ENCODE measurements at regions not wholly inside any gene's neighbourhood (a gene's known extent, or its start where the extent isn't known, plus 50 kb on each side); places are given as distances from the start of the nearest gene placed in this dataset.

GRCh38 chr20:60935971-60936370 is 316.1 kb upstream of the CDH4 start:
- H2AK5ac ChIP-seq (ENCODE audit: low read depth, low read length): no peak overlapping the region
- POLR2A ChIA-PET (ENCODE audit: unreplicated experiment): no interaction called here
- TF ChIP-seq CTCF (conservative IDR thresholded peaks at IDR 0.05; ENCODE audit: low read depth, low read length) (no peak), MAZ (IDR thresholded peaks at IDR 0.05; ENCODE audit: borderline replicate concordance, low read depth, low read length) (no peak), NFE2L2 (IDR thresholded peaks at IDR 0.05; ENCODE audit: low read depth, low read length) (no peak), BHLHE40 (IDR thresholded peaks at IDR 0.05; ENCODE audit: low read depth, low read length) (no peak), CHD1 (IDR thresholded peaks at IDR 0.05; ENCODE audit: low read depth, low read length) (no peak)
- no peaks in the 10 kb centered on the region for H3K4me1 ChIP-seq (ENCODE audit: control insufficient read depth, insufficient read depth, low read length)
- intact Hi-C loops (cut with micrococcal nuclease) (no loop called here), in situ Hi-C loops (cut with MboI; ENCODE audit: low sequenced_read_pairs) (no loop called here), dilution Hi-C loops (cut with HindIII; ENCODE audit: low sequenced_read_pairs, unreplicated experiment) (no loop called here)
- H3K56ac ChIP-seq (ENCODE audit: extremely low read depth, insufficient read depth, low read length): no peak overlapping the region
- DNase-seq (no peak), ATAC-seq (ENCODE audit: low read depth) (no peak)
- H4K91ac ChIP-seq (ENCODE audit: insufficient read depth, low read depth, low read length): no peak overlapping the region
- BruUV-seq (replicated peaks): no TSS peak
- no peak overlapping the region for H2BK20ac ChIP-seq (ENCODE audit: low read depth, low read length)
- no peak overlapping the region for H2AFZ ChIP-seq (replicated peaks; ENCODE audit: low read length, poor library complexity)
- WGBS, 2 experiments (ENCODE audit: extremely low coverage in 2 of 2, insufficient read length in 1 of 2): no CpG with 5 or more reads among the region's 8 CpGs
- no peak overlapping the region for H3K23ac ChIP-seq (ENCODE audit: low read depth, low read length)
- no peak overlapping the region for H3K4me3 ChIP-seq (ENCODE audit: insufficient read depth, low read depth, low read length)
- no peak overlapping the region for H3K4ac ChIP-seq (ENCODE audit: low read depth, low read length)
- no peaks in the 10 kb centered on the region for H4K20me1 ChIP-seq (ENCODE audit: insufficient read depth, low read length)
- H3K9me1 ChIP-seq (ENCODE audit: insufficient read depth, low read length): no peaks in the 10 kb centered on the region
- no peaks in the 10 kb centered on the region for H3K79me1 ChIP-seq (ENCODE audit: low read depth in 1 of 2, low read length in 2 of 2)
- no peak overlapping the region for H3K9ac ChIP-seq (ENCODE audit: low read depth, low read length)
- no peak overlapping the region for H2BK5ac ChIP-seq (ENCODE audit: low read depth, low read length, poor library complexity, severe bottlenecking)
- H2AK9ac ChIP-seq (replicated peaks; ENCODE audit: low read depth, low read length, poor library complexity): no peak overlapping the region
- no peak overlapping the region for H2BK120ac ChIP-seq (ENCODE audit: low read depth, low read length)
- no peak overlapping the region for H3K18ac ChIP-seq (ENCODE audit: low read depth, low read length)
- H3K9me3 ChIP-seq (ENCODE audit: control insufficient read depth, insufficient read depth, low read length): peaks cover 13% of the 10 kb centered on the region; the same call in 1 of the 2 replicates
- no peaks in the 10 kb centered on the region for H3K27me3 ChIP-seq (ENCODE audit: control insufficient read depth, insufficient read depth, low read length)
- no peak overlapping the region for H3K14ac ChIP-seq (replicated peaks; ENCODE audit: low read depth, low read length)
- no peaks in the 10 kb centered on the region for H3K36me3 ChIP-seq (ENCODE audit: control insufficient read depth, insufficient read depth, low read length)
- H4K8ac ChIP-seq (ENCODE audit: low read depth in 2 of 2, low read length in 2 of 2): no peak overlapping the region
- no peak overlapping the region for H3K27ac ChIP-seq (ENCODE audit: insufficient read depth, low read length)
- no peak overlapping the region for H2BK15ac ChIP-seq (ENCODE audit: low read depth, low read length)
- CTCF ChIA-PET: no interaction called here
- H3K4me2 ChIP-seq (ENCODE audit: low read depth, low read length): no peak overlapping the region
- no peak overlapping the region for H4K5ac ChIP-seq (ENCODE audit: low read depth, low read length)
